Right lobe of liver (tissue), 6 donors: ENCODE measurements at regions not wholly inside any gene's neighbourhood (a gene's known extent, or its start where the extent isn't known, plus 50 kb on each side); places are given as distances from the start of the nearest gene placed in this dataset.

Experiments
- ATAC-seq, 4 donors: fragments of 200-7000 bp; cut with Tn5 transposase; one replicate each; pipeline ENCODE4 v1.9.1; 2020; ENCODE audit warnings: mild to moderate bottlenecking in 4 of 4, moderate library complexity in 4 of 4
- DNase-seq, 3 donors: peaks; one replicate each; pipeline ENCODE4 v3.0.0-alpha.2; 2020
- H3K27ac ChIP-seq, 3 donors: fragments of 200-600 bp; one replicate each; pipeline ENCODE4 v1.8.0; 2022
- H3K27me3 ChIP-seq, 2 donors: fragments of 200-600 bp; one replicate each; pipeline ENCODE4 v1.8.0; 2022
- H3K36me3 ChIP-seq, 4 donors: fragments of 200-600 bp; sonication (generic) in 1 of 4; one replicate each; pipeline versions ENCODE4 v1.5.1 to v1.8.0; 2017 to 2022; ENCODE audit warnings: control low read depth in 1 of 4
- H3K4me1 ChIP-seq, 4 donors: fragments of 200-600 bp; sonication (generic) in 1 of 4; one replicate each; pipeline versions ENCODE4 v1.5.1 to v1.8.0; 2017 to 2022; ENCODE audit warnings: control low read depth in 1 of 4
- H3K4me3 ChIP-seq, 3 donors: fragments of 200-600 bp; one replicate each; pipeline ENCODE4 v1.8.0; 2022
- H3K9me3 ChIP-seq, 4 donors: fragments of 200-600 bp; sonication (generic) in 1 of 4; one replicate each; pipeline versions ENCODE4 v1.5.1 to v1.8.0; 2017 to 2022; ENCODE audit warnings: control low read depth in 1 of 4
- CTCF ChIP-seq, 4 donors: fragments of 200-600 bp in 3 of 4; fragments of 450-650 bp in 1 of 4; IDR thresholded peaks; one replicate each; pipeline versions ENCODE4 v1.5.1 to v1.8.0; 2016 to 2022; ENCODE audit warnings: antibody characterized with exemption in 4 of 4, mild to moderate bottlenecking in 2 of 4
- POLR2A ChIP-seq: fragments of 450-650 bp; IDR thresholded peaks from one replicate; pipeline ENCODE4 v1.6.1; 2017; ENCODE audit warnings: antibody characterized with exemption, mild to moderate bottlenecking
- WGBS: methylation state at CpG from one replicate; pipeline ENCODE4 v1.1.6; 2018; ENCODE audit warnings: low coverage, low lambda C conversion rate; ENCODE audit not compliant: insufficient coverage; ENCODE audit errors: missing lambda C conversion rate; 5-methylcytosine and 5-hydroxymethylcytosine counted together
- intact Hi-C, 2 donors: fragments of 100-400 bp; cut with DNase I; formaldehyde crosslinking; loops; one replicate each; pipeline versions ENCODE4 v1.11.2 to v1.14.1; 2022
- donor health status: DM: no; HTN: yes; CAD: no.
- donor health status: DM: no; HTN: no; CAD: no.
- donor health status: DM: no; HTN: no; CAD: no.
- donor health status: DM: no; HTN: yes; CAD: no.
- donor health status: DM: no; HTN: yes; CAD: no.

GRCh38 chr3:3610581-3611298 is 188.5 kb upstream of the LRRN1 start:
- Histone ChIP-seq H3K9me3 (no peaks in the 10 kb centered on the region), H3K27me3 (no peaks in the 10 kb centered on the region), H3K4me1 (no peaks in the 10 kb centered on the region), H3K36me3 (no peaks in the 10 kb centered on the region), H3K4me3 (no peak overlapping the region), H3K27ac (no peak overlapping the region)
- DNase-seq (no peak), ATAC-seq (peak; percentile 54 to 86 (median 68))
- WGBS: 11% methylated on average over 4 of the region's 4 CpGs
- intact Hi-C loops: no loop called here
- TF ChIP-seq POLR2A (no peak), CTCF (IDR thresholded peaks at IDR 0.05) (no peak)

- no peaks in the 10 kb centered on the region for H3K4me1 ChIP-seq
- intact Hi-C loops: no loop called here
- ATAC-seq (no peak), DNase-seq (no peak)
- no peaks in the 10 kb centered on the region for H3K36me3 ChIP-seq
- H3K9me3 ChIP-seq: no peaks in the 10 kb centered on the region
- H3K4me3 ChIP-seq: no peak overlapping the region
- 68% methylated on average over 4 of the region's 4 CpGs for WGBS
- no peak overlapping the region for H3K27ac ChIP-seq
- TF ChIP-seq CTCF (IDR thresholded peaks at IDR 0.05) (no peak), POLR2A (no peak)
- no peaks in the 10 kb centered on the region for H3K27me3 ChIP-seq
Observed at GRCh38 chr3:3606321-3606720, 192.9 kb upstream of the LRRN1 start.

- 79% methylated on average over 3 of the region's 3 CpGs for WGBS
- Histone ChIP-seq H3K36me3 (no peaks in the 10 kb centered on the region), H3K27ac (no peak overlapping the region), H3K9me3 (no peaks in the 10 kb centered on the region), H3K4me1 (no peaks in the 10 kb centered on the region), H3K27me3 (no peaks in the 10 kb centered on the region), H3K4me3 (no peak overlapping the region)
- DNase-seq: no peak
- intact Hi-C loops: no loop called here
- TF ChIP-seq CTCF (IDR thresholded peaks at IDR 0.05): no peak
- no peak for TF ChIP-seq POLR2A
- ATAC-seq: no peak
Observed at GRCh38 chr3:3605226-3605625, 194.0 kb upstream of the LRRN1 start.

GRCh38 chr3:3603351-3603750 is 195.9 kb upstream of the LRRN1 start:
- TF ChIP-seq CTCF (IDR thresholded peaks at IDR 0.05) (no peak), POLR2A (no peak)
- 82% methylated on average over 4 of the region's 4 CpGs for WGBS
- ATAC-seq (no peak), DNase-seq (no peak)
- H3K9me3 ChIP-seq: no peaks in the 10 kb centered on the region
- H3K27me3 ChIP-seq: no peaks in the 10 kb centered on the region
- no peaks in the 10 kb centered on the region for H3K36me3 ChIP-seq
- intact Hi-C loops: no loop called here
- H3K4me3 ChIP-seq: no peak overlapping the region
- H3K27ac ChIP-seq: no peak overlapping the region
- no peaks in the 10 kb centered on the region for H3K4me1 ChIP-seq
